Natural killer cell (primary cell): ENCODE measurements at regions not wholly inside any gene's neighbourhood (a gene's known extent, or its start where the extent isn't known, plus 50 kb on each side); places are given as distances from the start of the nearest gene placed in this dataset.

Source experiments
- ATAC-seq, 3 donors: fragments of 150-1000 bp in 2 of 3; fragments of 200-7000 bp in 1 of 3; cut with Tn5 transposase; 1 replicate in 1 of 3; 2 replicates in 2 of 3; pipeline ENCODE4 v1.10.0; 2021; ENCODE audit warnings: mild to moderate bottlenecking in 2 of 3, moderate library complexity in 2 of 3
- DNase-seq, 2 donors: peaks; one replicate each; pipeline versions ENCODE4 v3.0.0 to v3.0.0-alpha.2; 2013 to 2021; ENCODE audit warnings: mixed read lengths in 1 of 2
- H3K27ac ChIP-seq: one replicate; pipeline ENCODE4 v1.5.1; 2013; ENCODE audit warnings: mild to moderate bottlenecking, low read length
- H3K27me3 ChIP-seq: one replicate; pipeline ENCODE4 v1.6.1; 2013; ENCODE audit warnings: low read length; ENCODE audit not compliant: control insufficient read depth, insufficient read depth
- H3K36me3 ChIP-seq: one replicate; pipeline ENCODE4 v1.6.1; 2013; ENCODE audit warnings: low read length; ENCODE audit not compliant: control insufficient read depth, insufficient read depth
- H3K4me1 ChIP-seq: one replicate; pipeline ENCODE4 v1.6.1; 2013; ENCODE audit warnings: low read length; ENCODE audit not compliant: control insufficient read depth, insufficient read depth
- H3K4me3 ChIP-seq: one replicate; pipeline ENCODE4 v1.5.1; 2013; ENCODE audit warnings: low read length
- H3K9me3 ChIP-seq: one replicate; pipeline ENCODE4 v1.6.1; 2013; ENCODE audit warnings: low read length; ENCODE audit not compliant: control insufficient read depth, insufficient read depth
- H3K27ac Mint-ChIP-seq, 2 donors: one replicate each; pipeline ENCODE4 v1.8.0; 2022; ENCODE audit warnings: mild to moderate bottlenecking in 2 of 2, mixed read lengths in 2 of 2, moderate library complexity in 1 of 2
- H3K27me3 Mint-ChIP-seq, 2 donors: one replicate each; pipeline ENCODE4 v1.8.0; 2022; ENCODE audit warnings: low read depth in 2 of 2, mixed read lengths in 2 of 2
- H3K36me3 Mint-ChIP-seq: one replicate; pipeline ENCODE4 v1.8.0; 2022; ENCODE audit warnings: mixed read lengths
- H3K4me1 Mint-ChIP-seq, 2 donors: one replicate each; pipeline ENCODE4 v1.8.0; 2022; ENCODE audit warnings: mixed read lengths in 2 of 2
- H3K4me3 Mint-ChIP-seq: one replicate; pipeline ENCODE4 v1.8.0; 2022; ENCODE audit warnings: mild to moderate bottlenecking, moderate library complexity, mixed read lengths
- H3K9me3 Mint-ChIP-seq, 2 donors: one replicate each; pipeline ENCODE4 v1.8.0; 2022; ENCODE audit warnings: mixed read lengths in 2 of 2
- WGBS: methylation state at CpG from one replicate; pipeline ENCODE4 v1.1.7; 2013; ENCODE audit warnings: missing lambda C conversion rate; ENCODE audit not compliant: insufficient coverage; 5-methylcytosine and 5-hydroxymethylcytosine counted together
- intact Hi-C: fragments of 100-400 bp; cut with micrococcal nuclease; formaldehyde crosslinking; loops from one replicate; pipeline ENCODE4 v1.14.2; 2022
- TF ChIP-seq, protein P1 (sequence below): fragments of 200-600 bp; IDR thresholded peaks from one replicate; pipeline ENCODE4 v1.8.0; 2022; ENCODE audit warnings: antibody characterized with exemption

DNA sequence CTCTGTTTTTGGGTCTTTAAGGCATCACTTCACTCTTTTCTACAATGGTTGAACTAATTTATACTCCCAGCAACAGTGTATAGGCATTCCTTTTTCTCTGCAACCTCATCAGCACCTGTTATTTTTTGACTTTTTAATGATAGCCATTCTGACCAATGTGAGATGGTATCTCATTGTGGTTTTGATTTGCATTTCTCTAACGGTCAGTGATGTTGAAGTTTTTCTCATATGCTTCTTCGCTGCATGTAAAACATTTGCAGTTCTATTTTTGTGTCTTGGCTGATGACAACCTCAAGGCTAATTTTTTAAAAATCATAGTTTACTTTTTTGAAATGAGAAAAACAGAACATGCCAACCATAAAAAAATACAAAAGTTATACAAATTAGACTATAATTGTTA lies 258.2 kb upstream of the EDNRB start:
- peaks cover 2 to 4% of the 10 kb centered on the region in 2 donors for H3K9me3 Mint-ChIP-seq

DNA sequence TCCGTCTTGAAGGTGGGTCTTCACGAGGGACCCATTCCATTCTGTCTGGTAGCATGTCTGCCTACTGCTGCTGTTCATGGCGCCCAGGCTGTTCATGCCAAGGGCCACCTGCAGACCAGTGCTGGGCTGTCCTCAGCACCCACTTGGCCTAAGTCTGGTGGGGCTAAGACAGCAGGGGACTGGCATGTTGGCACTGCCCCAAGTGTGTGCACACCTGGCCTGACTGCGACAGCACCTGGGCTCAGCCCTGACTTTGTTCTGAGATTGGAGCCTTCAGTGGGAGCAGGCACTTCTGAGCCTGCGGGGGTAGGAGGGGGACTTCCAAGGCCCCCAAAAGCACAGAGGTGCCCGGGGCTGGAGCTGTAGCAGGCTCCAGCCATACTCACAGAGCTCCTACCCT lies 250.8 kb upstream of the EDNRB start:
- no peaks in the 10 kb centered on the region for H3K36me3 Mint-ChIP-seq
- no peak overlapping the region for H3K4me3 Mint-ChIP-seq
- ATAC-seq = no peak
- H3K27ac ChIP-seq = no peak overlapping the region
- 84% methylated on average over 6 of the region's 6 CpGs for WGBS
- no peaks in the 10 kb centered on the region for H3K27me3 ChIP-seq
- H3K27me3 Mint-ChIP-seq = no peaks in the 10 kb centered on the region
- DNase-seq = no peak
- intact Hi-C loops = no loop called here
- H3K4me3 ChIP-seq = no peak overlapping the region
- H3K4me1 ChIP-seq = no peaks in the 10 kb centered on the region
- H3K9me3 Mint-ChIP-seq = peaks cover 2 to 4% of the 10 kb centered on the region in 2 donors
- TF ChIP-seq, protein P1, sequence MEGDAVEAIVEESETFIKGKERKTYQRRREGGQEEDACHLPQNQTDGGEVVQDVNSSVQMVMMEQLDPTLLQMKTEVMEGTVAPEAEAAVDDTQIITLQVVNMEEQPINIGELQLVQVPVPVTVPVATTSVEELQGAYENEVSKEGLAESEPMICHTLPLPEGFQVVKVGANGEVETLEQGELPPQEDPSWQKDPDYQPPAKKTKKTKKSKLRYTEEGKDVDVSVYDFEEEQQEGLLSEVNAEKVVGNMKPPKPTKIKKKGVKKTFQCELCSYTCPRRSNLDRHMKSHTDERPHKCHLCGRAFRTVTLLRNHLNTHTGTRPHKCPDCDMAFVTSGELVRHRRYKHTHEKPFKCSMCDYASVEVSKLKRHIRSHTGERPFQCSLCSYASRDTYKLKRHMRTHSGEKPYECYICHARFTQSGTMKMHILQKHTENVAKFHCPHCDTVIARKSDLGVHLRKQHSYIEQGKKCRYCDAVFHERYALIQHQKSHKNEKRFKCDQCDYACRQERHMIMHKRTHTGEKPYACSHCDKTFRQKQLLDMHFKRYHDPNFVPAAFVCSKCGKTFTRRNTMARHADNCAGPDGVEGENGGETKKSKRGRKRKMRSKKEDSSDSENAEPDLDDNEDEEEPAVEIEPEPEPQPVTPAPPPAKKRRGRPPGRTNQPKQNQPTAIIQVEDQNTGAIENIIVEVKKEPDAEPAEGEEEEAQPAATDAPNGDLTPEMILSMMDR = no peak
- peaks cover 9% of the 10 kb centered on the region for H3K9me3 ChIP-seq
- no peak overlapping the region for H3K27ac Mint-ChIP-seq
- no peaks in the 10 kb centered on the region for H3K36me3 ChIP-seq
- no peaks in the 10 kb centered on the region for H3K4me1 Mint-ChIP-seq

More for the DNA sequence above, 258.2 kb upstream of the EDNRB start:
- Histone ChIP-seq H3K4me3 (no peak overlapping the region), H3K9me3 (no peaks in the 10 kb centered on the region), H3K4me1 (no peaks in the 10 kb centered on the region), H3K27ac (no peak overlapping the region), H3K27me3 (no peaks in the 10 kb centered on the region), H3K36me3 (no peaks in the 10 kb centered on the region)
- Mint-ChIP-seq H3K4me3 (no peak overlapping the region), H3K27me3 (no peaks in the 10 kb centered on the region), H3K36me3 (no peaks in the 10 kb centered on the region), H3K27ac (no peak overlapping the region), H3K4me1 (no peaks in the 10 kb centered on the region)
- DNase-seq = no peak
- ATAC-seq = no peak
- WGBS = 53% methylated on average over 2 of the region's 2 CpGs
- intact Hi-C loops = no loop called here
- TF ChIP-seq, protein P1 = no peak

DNA sequence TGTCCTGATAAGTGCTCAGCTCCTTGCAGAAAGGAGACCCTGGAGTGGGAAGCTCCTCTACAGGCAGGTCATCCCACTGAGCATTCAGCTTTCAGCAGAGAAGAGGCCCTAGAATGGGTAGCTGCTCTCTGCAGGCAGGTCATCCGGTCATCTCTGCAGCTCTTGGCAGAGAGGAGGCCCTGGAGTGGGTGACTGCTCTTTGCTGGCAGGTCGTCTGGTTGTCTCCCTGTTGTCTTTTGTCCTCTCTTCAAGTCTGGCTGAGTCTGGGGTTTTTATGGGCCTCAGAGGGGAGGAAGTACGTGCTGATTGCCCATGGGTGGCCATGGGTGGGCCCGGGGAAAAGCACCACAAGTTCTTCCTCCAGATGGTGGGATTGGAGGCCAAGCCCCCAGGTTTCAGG lies 250.3 kb upstream of the EDNRB start:
- 87% methylated on average over 4 of the region's 4 CpGs for WGBS
- peaks cover 2 to 4% of the 10 kb centered on the region in 2 donors for H3K9me3 Mint-ChIP-seq
- TF ChIP-seq, protein P1 = no peak
- ATAC-seq (no peak), DNase-seq (no peak)
- Histone ChIP-seq H3K27ac (no peak overlapping the region), H3K36me3 (no peaks in the 10 kb centered on the region), H3K9me3 (peaks cover 9% of the 10 kb centered on the region), H3K4me3 (no peak overlapping the region), H3K27me3 (no peaks in the 10 kb centered on the region), H3K4me1 (no peaks in the 10 kb centered on the region)
- intact Hi-C loops = no loop called here
- no peaks in the 10 kb centered on the region for H3K27me3 Mint-ChIP-seq
- H3K36me3 Mint-ChIP-seq = no peaks in the 10 kb centered on the region
- no peaks in the 10 kb centered on the region for H3K4me1 Mint-ChIP-seq
- no peak overlapping the region for H3K27ac Mint-ChIP-seq
- H3K4me3 Mint-ChIP-seq = no peak overlapping the region

DNA sequence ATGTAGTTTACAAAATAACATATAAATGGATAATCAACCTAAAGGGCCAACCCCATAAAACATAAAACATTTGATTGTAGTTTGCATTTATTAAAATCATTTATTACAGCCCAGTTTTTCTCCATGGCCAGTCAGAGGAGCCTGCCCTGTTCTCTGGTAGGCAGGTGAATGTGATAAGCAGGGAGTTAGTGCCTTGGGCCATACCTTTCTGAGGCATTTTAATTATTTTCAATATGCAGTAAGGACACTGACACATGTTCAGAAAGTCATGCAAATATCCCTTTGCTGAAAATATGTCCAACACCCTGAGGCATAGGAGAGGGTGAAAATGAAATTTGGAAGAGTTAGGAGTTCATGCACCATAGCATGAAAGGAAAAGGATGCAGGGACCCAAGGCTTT lies 242.6 kb upstream of the EDNRB start:
- no peak for DNase-seq
- no peaks in the 10 kb centered on the region for H3K9me3 ChIP-seq
- H3K4me1 Mint-ChIP-seq = no peaks in the 10 kb centered on the region
- H3K27me3 Mint-ChIP-seq = no peaks in the 10 kb centered on the region
- no peak overlapping the region for H3K4me3 Mint-ChIP-seq
- TF ChIP-seq, protein P1 = no peak
- no peaks in the 10 kb centered on the region for H3K36me3 ChIP-seq
- H3K27ac ChIP-seq = no peak overlapping the region
- intact Hi-C loops = no loop called here
- no peaks in the 10 kb centered on the region for H3K9me3 Mint-ChIP-seq
- H3K4me3 ChIP-seq = no peak overlapping the region
- no peak for ATAC-seq
- no peaks in the 10 kb centered on the region for H3K4me1 ChIP-seq
- no peaks in the 10 kb centered on the region for H3K27me3 ChIP-seq
- H3K36me3 Mint-ChIP-seq = no peaks in the 10 kb centered on the region
- H3K27ac Mint-ChIP-seq = no peak overlapping the region
